ENCODE measurements at regions not wholly inside any gene's neighbourhood (a gene's known extent, or its start where the extent isn't known, plus 50 kb on each side); places are given as distances from the start of the nearest gene placed in this dataset.

GRCh38 chr13:64758521-64759244, 2471.5 kb downstream of the PCDH9 start:
- Histone ChIP-seq H2BK12ac (ENCODE audit: insufficient read length, low read depth, low read length) (no peak overlapping the region), H3K9me3 (ENCODE audit: control insufficient read depth, low read depth, low read length) (no peaks in the 10 kb centered on the region), H3K9ac (ENCODE audit: extremely low read depth, insufficient read length, low read length) (no peak overlapping the region), H2AK5ac (ENCODE audit: insufficient read length, low read length) (no peak overlapping the region), H3K4me2 (ENCODE audit: insufficient read depth, insufficient read length, low read length) (no peak overlapping the region), H2BK15ac (ENCODE audit: low read depth, low read length) (no peak overlapping the region), H4K5ac (ENCODE audit: insufficient read length, low read depth, low read length) (no peak overlapping the region), H4K20me1 (ENCODE audit: control insufficient read depth, insufficient read depth, insufficient read length) (no peaks in the 10 kb centered on the region), H2BK20ac (ENCODE audit: low read depth, low read length, poor library complexity, severe bottlenecking) (no peak overlapping the region), H3K23ac (ENCODE audit: insufficient read length, low read depth, low read length) (no peak overlapping the region), H3K4ac (ENCODE audit: low read depth, low read length) (no peak overlapping the region), H3K27me3 (ENCODE audit: insufficient read depth, low read length) (no peaks in the 10 kb centered on the region), H3K14ac (ENCODE audit: insufficient read depth, low read length) (no peak overlapping the region), H4K8ac (replicated peaks; ENCODE audit: insufficient read length, low read depth, low read length) (no peak overlapping the region), H3K79me2 (ENCODE audit: insufficient read depth, low read length) (no peaks in the 10 kb centered on the region), H2AFZ (ENCODE audit: low read length) (no peak overlapping the region), H3K23me2 (ENCODE audit: insufficient read length, low read depth, low read length, poor library complexity, severe bottlenecking) (no peaks in the 10 kb centered on the region), H2BK120ac (ENCODE audit: low read depth, low read length, poor library complexity, severe bottlenecking) (no peak overlapping the region), H2BK5ac (ENCODE audit: insufficient read length, low read length) (no peak overlapping the region), H4K91ac (ENCODE audit: insufficient read length, low read depth, low read length) (no peak overlapping the region), H3K4me1 (ENCODE audit: insufficient read depth, low read length) (peaks cover 3% of the 10 kb centered on the region; the same call in 1 of the 2 replicates), H3K18ac (ENCODE audit: insufficient read length, low read depth, low read length) (no peak overlapping the region), H3K79me1 (ENCODE audit: insufficient read depth, low read depth, low read length, poor library complexity, severe bottlenecking) (no peaks in the 10 kb centered on the region), H3K56ac (ENCODE audit: insufficient read length, low read depth, low read length) (no peak overlapping the region), H3K27ac (ENCODE audit: insufficient read length, low read depth, low read length) (peak overlapping the region; percentile 87), H3T11ph (ENCODE audit: low read length) (peak overlapping the region; percentile 60)
- Mint-ChIP-seq H3K27ac (peak overlapping the region; percentile 92 to 97 (median 93)), H3K4me1 (peaks cover 20 to 26% of the 10 kb centered on the region in 2 experiments), H3K4me3 (no peak overlapping the region), H3K27me3 (ENCODE audit: low read depth) (no peaks in the 10 kb centered on the region), H3K9me3 (0 out of 5 replicates have a peak, but pooled peaks cover 0 to 2% of the 10 kb centered on the region in 2 experiments), H3K36me3 (ENCODE audit: insufficient read depth in 1 of 3, low read depth in 3 of 3) (peaks cover 0 to 5% (median 3%) of the 10 kb centered on the region in 3 experiments; a peak in 2 of 7 replicates)
- WGBS (ENCODE audit: extremely low coverage, insufficient read length, low lambda C conversion rate) = no CpG with 5 or more reads among the region's 1 CpG
- TF ChIP-seq CTCF (conservative IDR thresholded peaks at IDR 0.05) = no peak
- no peak for DNase-seq
